GM19467 (cell line): ENCODE measurements at regions not wholly inside any gene's neighbourhood (a gene's known extent, or its start where the extent isn't known, plus 50 kb on each side); places are given as distances from the start of the nearest gene placed in this dataset.
"Not testable (repeated sequence)": the region's sequence is repeated elsewhere in the genome, so short reads cannot be mapped to it uniquely, and the experiment has no call there.

Experiments
- ATAC-seq: cut with Tn5 transposase; IDR thresholded peaks from one replicate; pipeline ENCODE4 v1.9.1; 2021; ENCODE audit warnings: mild to moderate bottlenecking, moderate library complexity; ENCODE audit not compliant: unreplicated experiment

- not testable (repeated sequence) for ATAC-seq
Measured at GRCh38 chrX:10469-11458, 270.4 kb upstream of the PLCXD1 start.

GRCh38 chrX:13821-14443 is 267.2 kb upstream of the PLCXD1 start:
- ATAC-seq: not testable (repeated sequence)

GRCh38 chrX:14452-14851 is 266.7 kb upstream of the PLCXD1 start:
- not testable (repeated sequence) for ATAC-seq

- peak; percentile 89 for ATAC-seq
Measured at GRCh38 chrX:18768-19454, 262.3 kb upstream of the PLCXD1 start.

GRCh38 chrX:19455-19827 is 261.7 kb upstream of the PLCXD1 start:
- ATAC-seq: peak; percentile 22

- peak; percentile 20 for ATAC-seq
Measured at GRCh38 chrX:19912-20571, 261.1 kb upstream of the PLCXD1 start.

- ATAC-seq: not testable (repeated sequence)
Measured at GRCh38 chrX:24139-24538, 257.0 kb upstream of the PLCXD1 start.
